Ecto neural progenitor cell (in vitro differentiated cells): ENCODE measurements at regions not wholly inside any gene's neighbourhood (a gene's known extent, or its start where the extent isn't known, plus 50 kb on each side); places are given as distances from the start of the nearest gene placed in this dataset.

Source experiments
- DNase-seq: peaks from one replicate; pipeline ENCODE4 v3.0.0-alpha.2; 2018; ENCODE audit warnings: low spot score

GRCh38 chr16:8519179-8519578 is 71.1 kb downstream of the TMEM114 start:
- no peak for DNase-seq

GRCh38 chr16:8517280-8517679 is 73.0 kb downstream of the TMEM114 start:
- no peak for DNase-seq

- no peak for DNase-seq
These were observed 73.8 kb downstream of the TMEM114 start for GRCh38 chr16:8516471-8516870.

GRCh38 chr16:8512941-8513624 is 77.2 kb downstream of the TMEM114 start:
- no peak for DNase-seq

GRCh38 chr16:8511464-8511863 is 78.8 kb downstream of the TMEM114 start:
- DNase-seq, result no peak

- DNase-seq, result no peak
These were observed 80.2 kb downstream of the TMEM114 start for GRCh38 chr16:8510160-8510559.

GRCh38 chr16:8505327-8505991 is 84.9 kb downstream of the TMEM114 start:
- no peak for DNase-seq

GRCh38 chr16:8502446-8502845 is 87.9 kb downstream of the TMEM114 start:
- no peak for DNase-seq

GRCh38 chr16:8500351-8500750 is 90.0 kb downstream of the TMEM114 start:
- no peak for DNase-seq

- no peak for DNase-seq
These were observed 93.9 kb downstream of the TMEM114 start for GRCh38 chr16:8496364-8496763.

GRCh38 chr16:8493972-8494371 is 96.3 kb downstream of the TMEM114 start:
- DNase-seq, result no peak

GRCh38 chr16:8492690-8493089 is 97.6 kb downstream of the TMEM114 start:
- DNase-seq, result no peak

- DNase-seq, result no peak
These were observed 100.7 kb downstream of the TMEM114 start for GRCh38 chr16:8489580-8489979.

- DNase-seq, result no peak
These were observed 103.3 kb downstream of the TMEM114 start for GRCh38 chr16:8486985-8487384.

- DNase-seq, result no peak
These were observed 106.9 kb downstream of the TMEM114 start for GRCh38 chr16:8483396-8483795.

- DNase-seq, result no peak
These were observed 108.5 kb downstream of the TMEM114 start for GRCh38 chr16:8481810-8482209.

GRCh38 chr16:8476824-8477223 is 113.5 kb downstream of the TMEM114 start:
- no peak for DNase-seq

GRCh38 chr16:8474587-8474986 is 115.7 kb downstream of the TMEM114 start:
- no peak for DNase-seq

- DNase-seq, result no peak
These were observed 121.1 kb downstream of the TMEM114 start for GRCh38 chr16:8469102-8469778.

- no peak for DNase-seq
These were observed 125.3 kb downstream of the TMEM114 start for GRCh38 chr16:8464979-8465378.

- no peak for DNase-seq
These were observed 131.1 kb downstream of the TMEM114 start for GRCh38 chr16:8459085-8459733.

- no peak for DNase-seq
These were observed 131.7 kb downstream of the TMEM114 start for GRCh38 chr16:8458481-8459046.
